Skeletal muscle tissue (tissue), 3 donors: ENCODE measurements at regions not wholly inside any gene's neighbourhood (a gene's known extent, or its start where the extent isn't known, plus 50 kb on each side); places are given as distances from the start of the nearest gene placed in this dataset.

Experiments
- H3K27ac ChIP-seq: one replicate; pipeline ENCODE4 v1.7.0; 2013; ENCODE audit warnings: mild to moderate bottlenecking, low read depth, low read length, inconsistent platforms
- H3K27me3 ChIP-seq, 3 donors: one replicate each; pipeline ENCODE4 v1.7.0; 2013; ENCODE audit warnings: low read length in 3 of 3; ENCODE audit not compliant: control insufficient read depth in 3 of 3, insufficient read depth in 3 of 3
- H3K36me3 ChIP-seq, 3 donors: one replicate each; pipeline ENCODE4 v1.7.0; 2013; ENCODE audit warnings: low read length in 3 of 3; ENCODE audit not compliant: control insufficient read depth in 3 of 3, insufficient read depth in 3 of 3
- H3K4me1 ChIP-seq, 3 donors: one replicate each; pipeline ENCODE4 v1.7.0; 2013; ENCODE audit warnings: low read length in 3 of 3, mild to moderate bottlenecking in 3 of 3; ENCODE audit not compliant: control insufficient read depth in 3 of 3, insufficient read depth in 3 of 3
- H3K4me3 ChIP-seq, 3 donors: one replicate each; pipeline ENCODE4 v1.7.0; 2013; ENCODE audit warnings: low read length in 3 of 3
- H3K9ac ChIP-seq, 3 donors: one replicate each; pipeline ENCODE4 v1.7.0; 2013; ENCODE audit warnings: low read length in 3 of 3, mild to moderate bottlenecking in 3 of 3, moderate library complexity in 2 of 3, low read depth in 1 of 3
- H3K9me3 ChIP-seq, 3 donors: one replicate each; pipeline ENCODE4 v1.7.0; 2013; ENCODE audit warnings: low read length in 3 of 3; ENCODE audit not compliant: control insufficient read depth in 3 of 3
- donor health status: Osteomylitis.

DNA sequence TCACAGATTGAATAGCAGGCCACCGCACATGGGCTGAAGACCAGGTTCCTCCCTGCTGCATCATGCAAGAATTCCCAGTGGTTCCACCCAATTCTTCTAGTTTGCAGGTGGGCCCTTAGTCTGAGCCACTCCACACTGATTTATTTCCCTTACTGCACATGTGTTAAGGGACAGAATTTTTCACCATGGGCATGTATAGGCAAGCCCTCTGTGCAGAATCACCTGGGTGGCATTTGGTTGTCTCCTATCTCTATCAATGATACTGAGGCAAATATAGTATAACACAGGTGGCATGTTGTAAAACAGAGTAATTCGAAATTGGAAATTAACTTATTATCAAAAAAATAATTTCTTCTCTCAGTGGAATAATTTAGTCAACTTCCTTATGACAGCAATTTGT lies 1892.4 kb downstream of the NCAM2 start:
- Histone ChIP-seq H3K27ac (no peak overlapping the region), H3K9me3 (no peaks in the 10 kb centered on the region), H3K36me3 (no peaks in the 10 kb centered on the region), H3K27me3 (no peaks in the 10 kb centered on the region), H3K9ac (no peak overlapping the region), H3K4me1 (no peaks in the 10 kb centered on the region), H3K4me3 (no peak overlapping the region)

DNA sequence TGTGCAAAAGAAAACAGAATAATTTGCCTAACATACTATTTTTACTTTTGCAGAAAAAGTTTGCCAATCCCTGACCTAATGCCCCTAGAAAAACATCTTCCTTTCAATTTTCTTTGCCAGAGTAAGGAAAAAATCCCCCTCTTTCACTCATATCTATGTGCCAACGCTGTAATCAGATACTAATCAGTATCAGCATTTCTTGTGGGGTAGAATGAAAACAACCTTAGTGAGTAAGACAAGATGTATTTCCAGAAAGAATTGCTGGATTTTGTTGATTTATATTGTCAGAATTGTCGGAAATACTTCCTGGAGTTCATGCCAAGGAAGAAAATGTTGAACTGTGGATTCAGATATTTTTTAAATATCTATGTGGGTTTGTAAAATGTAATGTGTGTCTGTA lies 1893.8 kb downstream of the NCAM2 start:
- H3K27me3 ChIP-seq = no peaks in the 10 kb centered on the region
- H3K9ac ChIP-seq = no peak overlapping the region

DNA sequence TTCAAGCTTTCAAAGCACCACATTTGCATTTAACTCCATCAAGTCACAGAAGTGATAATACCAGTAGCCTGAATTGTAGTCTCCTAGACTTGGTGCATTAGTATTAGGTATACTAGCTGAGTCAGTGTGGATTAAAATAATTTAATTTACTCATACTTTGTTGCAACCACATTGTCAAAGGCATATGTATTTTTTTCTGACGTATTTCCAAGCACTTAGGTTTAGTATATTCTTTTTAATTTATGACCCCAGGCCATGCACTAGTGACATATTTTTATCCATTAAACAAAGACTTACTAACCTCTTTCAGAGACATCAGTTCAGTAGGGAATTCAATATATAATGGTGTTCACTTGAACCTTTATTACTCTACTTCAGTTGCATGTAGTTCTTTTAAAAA lies 1894.5 kb downstream of the NCAM2 start:
- H3K4me3 ChIP-seq = no peak overlapping the region
- H3K9ac ChIP-seq = no peak overlapping the region
- no peaks in the 10 kb centered on the region for H3K9me3 ChIP-seq
- no peaks in the 10 kb centered on the region for H3K36me3 ChIP-seq
- H3K4me1 ChIP-seq = no peaks in the 10 kb centered on the region
- H3K27ac ChIP-seq = no peak overlapping the region
- H3K27me3 ChIP-seq = no peaks in the 10 kb centered on the region

More for the DNA sequence above, 1893.8 kb downstream of the NCAM2 start:
- Histone ChIP-seq H3K9me3 (no peaks in the 10 kb centered on the region), H3K4me1 (no peaks in the 10 kb centered on the region), H3K27ac (no peak overlapping the region), H3K4me3 (no peak overlapping the region), H3K36me3 (no peaks in the 10 kb centered on the region)

DNA sequence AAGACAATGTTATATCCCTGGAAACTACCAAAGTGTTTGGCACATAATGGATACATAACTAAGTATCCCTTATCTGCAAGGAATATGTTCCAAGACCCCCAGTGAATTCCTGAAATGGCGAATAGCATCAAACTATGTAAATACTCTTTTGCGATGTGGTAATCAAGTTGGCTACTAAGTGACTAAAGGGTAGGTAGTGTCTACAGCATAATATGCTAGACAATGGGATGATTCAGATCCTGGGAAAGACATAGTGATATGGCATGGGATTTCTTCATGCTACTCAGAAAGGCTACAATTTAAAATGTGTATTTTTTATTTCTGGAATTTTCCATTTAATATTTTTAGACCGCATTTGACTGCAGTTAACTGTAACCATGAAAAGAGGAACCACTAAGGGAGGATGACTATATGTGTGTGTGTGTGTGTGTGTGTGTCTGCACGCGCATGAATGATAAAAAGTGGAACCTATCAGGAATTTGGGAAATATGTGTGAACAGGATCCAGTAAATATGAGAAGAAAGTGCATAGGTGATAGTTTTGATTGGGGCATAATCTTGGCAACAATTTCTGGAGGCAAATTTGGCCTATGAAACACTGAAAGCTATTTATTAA lies 1899.9 kb downstream of the NCAM2 start:
- H3K9me3 ChIP-seq = no peaks in the 10 kb centered on the region
- no peaks in the 10 kb centered on the region for H3K36me3 ChIP-seq
- H3K9ac ChIP-seq = no peak overlapping the region
- no peak overlapping the region for H3K4me3 ChIP-seq
- no peaks in the 10 kb centered on the region for H3K27me3 ChIP-seq
- no peak overlapping the region for H3K27ac ChIP-seq
- H3K4me1 ChIP-seq = no peaks in the 10 kb centered on the region

DNA sequence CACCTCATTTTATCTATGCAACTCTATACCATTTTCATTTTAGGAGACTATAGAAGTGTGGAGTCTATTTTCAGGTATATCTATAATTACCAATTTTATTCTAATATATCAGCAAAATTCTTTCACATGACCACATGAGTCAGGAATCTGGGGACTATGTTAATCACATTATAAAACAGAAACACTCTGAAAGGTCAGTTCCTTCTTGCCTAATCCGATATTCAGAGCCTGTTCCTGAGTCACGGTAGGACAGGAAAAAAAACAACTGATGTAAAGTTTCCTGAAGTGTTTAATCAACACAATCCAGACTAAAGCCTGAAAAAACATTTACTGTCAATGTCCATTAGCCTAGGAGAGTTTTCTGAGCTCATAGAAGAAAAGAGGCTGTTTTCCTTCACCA lies 1902.3 kb downstream of the NCAM2 start:
- Histone ChIP-seq H3K27ac (no peak overlapping the region), H3K9ac (no peak overlapping the region)

DNA sequence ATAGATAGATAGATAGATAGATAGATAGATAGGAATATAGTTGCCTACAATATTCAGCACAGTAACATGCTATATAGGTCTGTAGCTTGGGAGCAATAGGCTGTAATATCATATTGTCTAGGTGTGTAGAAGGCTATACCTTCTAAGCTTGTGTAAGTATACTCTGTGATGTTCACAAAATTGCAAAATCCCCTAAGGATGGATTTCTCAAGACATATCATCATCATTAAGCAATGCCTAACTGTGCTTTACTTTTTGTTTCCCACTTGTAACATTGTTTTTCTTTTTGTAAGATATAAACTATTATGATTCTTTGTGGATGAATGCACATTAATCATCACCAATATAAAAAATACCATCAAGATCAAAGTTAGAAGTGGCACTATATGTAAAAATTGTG lies 1905.6 kb downstream of the NCAM2 start:
- Histone ChIP-seq H3K27ac (no peak overlapping the region), H3K4me3 (no peak overlapping the region), H3K4me1 (no peaks in the 10 kb centered on the region), H3K36me3 (no peaks in the 10 kb centered on the region), H3K9me3 (no peaks in the 10 kb centered on the region), H3K27me3 (no peaks in the 10 kb centered on the region), H3K9ac (no peak overlapping the region)

More for the DNA sequence above, 1902.3 kb downstream of the NCAM2 start:
- no peaks in the 10 kb centered on the region for H3K27me3 ChIP-seq
- H3K9me3 ChIP-seq = no peaks in the 10 kb centered on the region
- H3K4me3 ChIP-seq = no peak overlapping the region
- no peaks in the 10 kb centered on the region for H3K36me3 ChIP-seq
- no peaks in the 10 kb centered on the region for H3K4me1 ChIP-seq

DNA sequence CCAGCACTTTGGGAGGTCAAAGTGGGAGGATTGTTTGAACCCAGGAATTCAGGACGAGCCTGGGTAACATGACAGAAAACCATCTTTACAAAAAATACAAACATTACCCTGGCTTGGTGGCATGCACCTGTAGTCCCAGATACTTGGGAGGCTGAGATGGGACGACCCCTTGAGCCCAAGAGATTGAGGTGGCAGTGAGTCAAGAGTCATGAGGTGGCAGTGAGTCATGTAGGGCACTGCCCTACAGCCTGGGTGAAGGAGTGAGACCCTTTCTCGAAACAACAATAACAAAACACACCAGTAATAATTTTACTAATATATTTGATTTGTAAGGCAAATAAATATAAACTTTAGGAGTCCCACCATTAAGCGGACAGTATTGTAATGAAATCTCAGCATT lies 1906.2 kb downstream of the NCAM2 start:
- Histone ChIP-seq H3K36me3 (no peaks in the 10 kb centered on the region), H3K27me3 (no peaks in the 10 kb centered on the region), H3K4me3 (no peak overlapping the region), H3K9ac (no peak overlapping the region), H3K9me3 (no peaks in the 10 kb centered on the region), H3K4me1 (no peaks in the 10 kb centered on the region), H3K27ac (no peak overlapping the region)

DNA sequence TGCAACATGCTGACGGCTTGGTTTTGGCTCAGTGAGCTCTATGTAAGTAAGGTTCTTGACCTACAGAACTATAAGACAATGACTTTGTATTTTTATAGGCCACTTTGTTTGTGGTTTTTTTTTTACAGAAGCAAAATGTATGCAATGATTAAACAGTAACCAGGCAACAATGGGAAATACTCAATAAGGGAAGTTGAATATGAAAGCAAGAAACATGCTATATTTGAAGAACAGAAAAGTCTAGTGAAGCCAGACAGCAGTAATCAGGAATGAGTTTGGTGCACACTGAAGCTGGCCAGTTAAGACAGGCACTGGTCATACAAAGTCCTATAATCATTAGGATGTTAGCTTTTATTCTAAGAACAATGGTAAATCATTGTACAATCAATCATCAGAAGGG lies 1926.8 kb downstream of the NCAM2 start:
- Histone ChIP-seq H3K9ac (no peak overlapping the region), H3K9me3 (no peaks in the 10 kb centered on the region), H3K36me3 (no peaks in the 10 kb centered on the region), H3K27me3 (no peaks in the 10 kb centered on the region), H3K4me1 (no peaks in the 10 kb centered on the region), H3K27ac (no peak overlapping the region), H3K4me3 (no peak overlapping the region)

DNA sequence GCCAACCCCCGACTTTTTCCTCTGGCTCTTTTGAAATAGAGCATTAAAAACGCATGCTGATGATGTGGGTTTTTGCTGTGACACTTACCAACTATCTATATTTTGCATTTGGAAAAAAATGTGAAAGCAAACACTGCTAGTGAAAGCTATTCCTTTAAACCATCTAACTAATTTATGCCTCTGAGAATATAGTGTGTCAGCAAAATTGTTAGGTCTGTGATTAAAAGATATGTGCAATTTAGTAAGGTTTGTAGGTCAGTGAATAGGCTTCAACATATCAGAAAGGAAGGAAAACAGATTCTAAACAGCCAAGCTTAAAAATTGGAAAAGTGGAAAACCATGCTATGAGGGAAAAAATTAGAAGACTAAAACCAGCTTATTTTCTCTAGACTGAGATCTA lies 1929.3 kb downstream of the NCAM2 start:
- no peak overlapping the region for H3K4me3 ChIP-seq
- no peaks in the 10 kb centered on the region for H3K4me1 ChIP-seq
- H3K9ac ChIP-seq = no peak overlapping the region
- no peaks in the 10 kb centered on the region for H3K27me3 ChIP-seq
- no peaks in the 10 kb centered on the region for H3K9me3 ChIP-seq
- no peaks in the 10 kb centered on the region for H3K36me3 ChIP-seq
- no peak overlapping the region for H3K27ac ChIP-seq

DNA sequence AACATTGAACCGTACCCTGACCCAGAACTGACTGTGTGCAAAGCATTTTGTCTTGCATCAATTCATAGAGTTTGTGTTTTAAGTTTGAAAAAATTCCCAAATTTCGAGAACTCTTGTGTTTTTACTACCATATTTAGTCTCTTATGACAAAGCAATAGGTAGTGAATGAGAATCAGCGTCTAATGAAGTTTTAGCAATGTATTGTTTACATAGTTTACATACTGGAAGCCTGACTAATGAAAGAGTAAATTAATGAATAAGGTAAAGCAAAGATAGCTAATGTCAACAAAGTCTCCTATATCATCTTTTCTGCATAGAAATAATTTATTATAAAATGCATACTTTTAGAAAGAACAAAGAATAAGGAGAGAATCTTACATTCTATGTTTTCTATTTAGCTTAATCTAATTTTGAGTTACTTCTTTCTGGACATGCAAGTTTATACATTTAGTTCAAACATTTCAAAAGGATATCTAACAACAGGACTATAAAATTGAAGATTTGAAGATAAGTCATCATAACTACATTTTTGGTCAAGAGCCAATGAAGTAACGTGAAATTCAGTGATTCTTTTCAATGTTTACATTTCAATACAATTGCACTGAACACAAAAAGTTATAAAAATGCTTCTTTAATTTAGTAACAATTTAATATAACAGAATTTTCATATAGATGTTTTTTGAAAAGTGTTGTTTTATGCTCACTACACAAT lies 1943.7 kb downstream of the NCAM2 start:
- H3K9ac ChIP-seq = no peak overlapping the region
- H3K9me3 ChIP-seq = no peaks in the 10 kb centered on the region
- no peak overlapping the region for H3K4me3 ChIP-seq
- no peaks in the 10 kb centered on the region for H3K27me3 ChIP-seq
- H3K4me1 ChIP-seq = no peaks in the 10 kb centered on the region
- no peaks in the 10 kb centered on the region for H3K36me3 ChIP-seq
- H3K27ac ChIP-seq = no peak overlapping the region
